Cerebellar nuclear complex (tissue), 1 donor: ENCODE measurements at regions not wholly inside any gene's neighbourhood (a gene's known extent, or its start where the extent isn't known, plus 50 kb on each side); places are given as distances from the start of the nearest gene placed in this dataset.

Source experiments
- DNase-seq, 2 experiments: peaks; one replicate each; lab custom pipeline; 2025; lab: John Stamatoyannopoulos, UW

DNA sequence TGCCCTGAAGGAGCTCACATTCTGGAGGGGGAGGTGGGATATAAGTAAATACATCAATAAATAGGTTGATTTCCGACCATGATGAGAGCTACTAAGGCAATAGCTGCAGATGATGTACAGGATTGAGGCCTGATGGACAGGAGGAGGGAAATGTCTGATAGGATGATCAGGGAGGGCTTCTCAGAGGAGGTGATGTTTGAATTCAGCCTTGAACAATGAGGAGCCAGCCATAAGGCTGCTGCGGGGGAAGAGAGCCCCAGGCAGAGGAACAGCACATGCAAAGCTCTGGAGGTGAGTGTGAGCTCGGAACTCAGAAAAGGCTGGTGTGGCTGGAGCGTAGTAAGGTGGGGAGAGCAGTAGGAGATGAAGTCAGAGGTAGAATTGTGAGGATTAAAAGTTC, 411.7 kb downstream of the PTPRU start:
- no peak for DNase-seq

DNA sequence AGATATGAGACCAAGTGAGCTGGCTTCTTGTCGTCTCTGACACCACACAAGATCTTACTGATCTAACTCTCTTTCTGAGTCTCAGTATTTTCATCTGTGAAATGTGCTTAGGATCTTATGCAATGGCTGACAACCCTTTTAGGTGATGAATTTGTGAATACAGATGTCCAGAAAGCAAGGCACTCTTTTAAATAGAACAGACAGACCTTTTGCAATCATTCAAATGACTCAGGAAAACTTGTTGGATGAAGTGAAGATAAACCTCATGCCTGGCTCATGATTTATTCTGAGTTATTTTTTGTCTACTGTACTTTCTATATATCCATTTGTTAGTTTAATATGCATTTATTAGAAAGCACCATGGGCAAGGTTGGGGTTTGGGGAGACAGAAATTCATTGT, 411.3 kb downstream of the PTPRU start:
- no peak for DNase-seq

DNA sequence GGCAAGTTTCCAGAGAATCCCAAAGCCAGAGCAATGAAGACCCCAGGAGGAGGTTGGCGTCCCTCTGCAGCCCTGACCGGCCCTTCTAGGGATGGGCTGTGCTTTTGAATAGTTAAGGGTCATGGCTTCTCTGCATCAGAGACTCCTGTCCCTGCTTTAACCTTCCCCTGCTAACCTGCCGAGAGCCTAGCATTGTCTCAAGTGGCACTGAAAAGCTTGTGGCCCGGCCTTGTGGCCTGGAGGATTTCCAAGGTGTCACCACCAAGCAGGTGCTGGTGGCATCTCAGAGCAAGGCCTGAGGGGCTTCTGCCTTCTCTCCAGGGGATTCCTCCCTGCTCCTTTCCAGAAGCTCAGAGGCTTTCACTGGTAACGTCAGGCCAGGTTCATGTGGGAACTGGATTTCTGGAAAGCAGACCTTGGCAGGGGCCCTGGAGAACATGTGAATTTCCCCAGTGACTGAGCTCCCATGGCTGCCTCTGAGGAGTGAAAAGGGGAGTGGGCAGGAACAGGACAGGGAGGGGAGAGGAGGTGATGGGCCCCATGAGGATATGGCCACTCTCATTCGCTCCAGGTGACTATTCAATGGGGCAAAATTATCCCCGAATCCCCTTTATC, 409.9 kb downstream of the PTPRU start:
- DNase-seq, result no peak

DNA sequence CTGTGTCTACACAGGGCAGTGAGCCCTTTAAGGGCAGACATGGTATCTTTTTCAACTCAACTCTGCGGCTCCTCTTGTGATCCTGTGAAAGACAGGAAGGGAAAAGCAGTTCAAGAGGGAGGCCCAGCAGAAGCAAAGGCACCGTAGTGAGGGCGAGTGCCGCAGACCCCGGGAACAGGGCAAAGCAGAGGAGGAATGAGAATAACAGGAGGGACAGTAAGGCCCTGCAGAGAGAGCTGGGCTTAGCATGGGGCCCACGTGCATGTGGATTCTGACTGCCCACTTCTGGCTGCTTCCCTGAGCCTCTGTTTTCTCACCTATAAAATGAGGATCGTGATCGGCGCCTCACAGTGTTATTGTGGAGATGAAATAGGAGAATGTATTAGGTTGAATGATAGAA, 409.3 kb downstream of the PTPRU start:
- no peak for DNase-seq

DNA sequence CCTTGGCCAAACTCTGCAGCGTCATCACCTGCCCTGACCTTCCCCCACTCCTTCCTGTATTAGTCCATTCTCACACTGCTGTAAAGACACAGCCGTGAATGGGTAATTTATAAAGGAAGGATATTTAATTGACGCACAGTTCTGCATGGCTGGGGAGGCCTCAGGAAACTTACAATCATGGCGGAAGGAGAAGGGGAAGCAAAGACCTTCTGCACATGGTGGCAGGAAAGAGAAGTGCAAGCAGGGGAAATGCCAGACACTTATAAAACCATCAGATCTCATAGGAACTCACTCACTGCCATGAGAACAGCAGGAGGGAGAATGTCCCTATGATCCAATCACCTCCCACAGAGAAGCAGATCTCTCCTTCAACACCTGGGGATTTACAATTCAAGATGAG, 408.5 kb downstream of the PTPRU start:
- no peak for DNase-seq

DNA sequence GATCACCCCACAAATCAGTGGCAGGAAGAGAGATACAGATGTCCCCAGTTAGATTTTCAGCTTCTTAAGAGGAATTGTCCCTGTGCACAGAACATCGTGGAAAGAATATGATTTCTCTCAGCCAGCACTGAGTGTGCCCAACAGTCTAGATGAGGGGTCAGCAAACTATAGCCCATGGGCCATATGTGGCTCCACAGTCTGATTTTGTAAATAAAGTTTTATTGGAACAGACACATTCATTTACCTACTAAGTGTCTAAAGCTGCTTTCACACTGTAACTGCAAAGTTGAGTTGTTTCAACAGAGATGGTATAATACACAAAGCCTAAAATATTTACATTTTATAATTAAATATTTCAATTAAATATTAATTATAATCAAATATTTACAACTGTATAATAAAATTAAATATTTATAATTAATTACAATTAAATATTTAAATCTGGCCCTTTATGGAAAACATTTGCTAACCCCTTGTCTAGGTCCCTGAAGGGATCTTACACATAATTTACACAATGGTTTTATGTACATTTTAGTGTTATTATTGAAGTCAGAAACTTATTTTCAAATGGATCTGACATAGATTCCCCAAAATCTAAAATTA, 407.6 kb downstream of the PTPRU start:
- DNase-seq, result no peak

DNA sequence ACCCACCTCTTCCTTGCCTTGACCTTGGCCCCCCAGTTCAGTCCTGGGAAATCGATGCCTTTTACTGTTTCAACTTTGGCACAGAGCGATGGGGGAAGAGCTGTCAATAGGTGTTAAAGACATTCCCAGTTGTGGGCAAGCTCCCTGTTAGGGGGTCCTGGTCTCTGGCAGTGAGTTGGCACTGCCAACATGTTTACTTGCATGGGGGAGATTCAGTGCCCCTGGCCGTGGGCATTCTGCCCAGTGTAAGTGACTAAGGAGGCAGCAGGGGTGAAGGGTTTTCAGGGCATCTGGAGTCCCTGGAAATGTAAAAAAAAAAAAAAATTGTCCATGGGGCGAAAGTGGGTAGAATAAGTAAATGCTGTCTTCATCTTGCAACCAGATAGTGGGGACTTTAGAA, 407.0 kb downstream of the PTPRU start:
- no peak for DNase-seq

DNA sequence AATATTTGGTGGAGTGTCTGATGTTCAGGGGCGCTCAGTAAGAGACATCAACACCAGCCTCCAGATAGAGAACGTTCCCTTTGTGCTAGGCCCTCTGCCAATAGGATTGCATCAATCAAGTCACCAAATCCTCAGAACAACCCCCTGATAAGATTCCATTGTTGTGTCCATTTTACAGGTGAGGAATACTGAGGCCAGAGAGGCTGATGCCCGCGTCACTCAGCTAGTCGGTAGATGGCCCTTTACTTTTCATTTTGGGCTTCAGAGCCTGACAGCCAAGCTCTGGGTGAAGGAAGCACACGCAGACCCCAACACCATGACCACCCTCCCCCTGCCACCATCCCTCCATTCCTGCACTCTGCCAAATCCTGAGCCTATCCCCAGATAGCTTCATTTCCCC, 406.2 kb downstream of the PTPRU start:
- DNase-seq, result no peak

DNA sequence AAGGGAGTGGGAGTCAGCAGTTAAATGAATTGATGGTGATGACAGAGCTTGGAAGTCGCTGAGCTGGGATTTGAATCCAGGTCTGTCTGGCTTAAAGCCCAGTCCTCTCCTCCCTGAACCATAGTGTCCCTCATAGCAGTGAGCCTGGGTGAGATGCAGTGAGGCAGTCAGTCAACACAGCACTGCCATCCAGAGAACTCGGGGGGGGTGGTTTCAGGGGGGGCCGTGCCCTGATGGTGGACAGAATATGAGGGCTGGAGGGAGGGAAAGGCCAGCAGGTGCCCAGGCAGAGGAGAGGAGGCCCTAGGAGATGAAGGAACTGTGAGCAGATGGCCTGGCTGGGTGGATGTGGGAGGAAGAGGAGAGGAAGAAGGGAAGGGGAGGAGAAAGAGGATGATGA, 405.6 kb downstream of the PTPRU start:
- no peak for DNase-seq

DNA sequence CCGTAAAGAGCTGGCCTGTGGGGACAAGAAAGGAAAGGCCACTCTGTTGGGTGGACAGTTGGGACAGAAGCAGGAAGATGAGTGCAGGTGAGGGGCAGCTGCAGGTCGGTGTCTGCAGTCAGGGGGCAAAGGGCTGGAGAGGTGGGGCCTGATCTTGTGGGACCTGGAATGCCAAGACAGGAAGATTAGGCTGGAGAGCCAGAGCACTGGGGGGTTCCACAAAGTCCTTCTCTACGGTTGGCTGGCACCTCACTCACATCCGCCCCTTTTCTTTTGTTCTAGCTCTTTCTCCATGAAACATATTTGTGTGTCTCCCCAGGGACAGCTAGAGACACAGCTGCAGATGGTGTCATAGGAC, 404.1 kb downstream of the PTPRU start:
- DNase-seq, result no peak

DNA sequence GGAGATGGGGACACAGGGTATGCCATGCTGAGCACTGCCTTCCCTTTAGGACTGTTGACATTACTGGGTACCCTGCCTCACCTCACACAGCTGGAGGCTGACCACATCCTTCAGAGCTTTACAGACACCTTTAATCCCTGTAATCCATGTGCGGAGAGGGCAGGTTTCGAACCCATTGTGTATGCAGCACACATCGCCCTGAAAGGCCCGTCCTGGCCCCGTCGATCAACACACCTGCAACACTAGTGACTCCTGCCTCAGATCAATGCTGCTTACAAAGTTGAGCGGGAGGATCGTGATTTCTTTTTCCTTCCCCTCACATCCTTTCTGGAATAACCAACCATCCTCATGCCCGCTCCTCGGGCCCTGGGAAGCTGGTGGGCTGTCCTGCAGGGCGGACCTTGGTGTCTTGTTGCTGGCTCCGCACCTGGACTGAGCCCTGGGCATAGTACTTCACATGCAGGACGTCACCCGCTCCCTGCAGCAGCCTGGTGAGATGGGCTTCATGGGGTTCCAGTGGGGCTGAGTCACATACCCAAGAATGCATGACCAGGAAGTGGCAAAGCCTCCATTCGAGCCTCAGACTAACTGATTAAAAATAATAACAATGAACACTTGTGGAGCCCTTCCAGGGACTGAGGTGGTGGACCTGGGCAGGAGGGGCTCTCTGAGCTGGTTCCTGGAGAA, 403.6 kb downstream of the PTPRU start:
- no peak for DNase-seq

DNA sequence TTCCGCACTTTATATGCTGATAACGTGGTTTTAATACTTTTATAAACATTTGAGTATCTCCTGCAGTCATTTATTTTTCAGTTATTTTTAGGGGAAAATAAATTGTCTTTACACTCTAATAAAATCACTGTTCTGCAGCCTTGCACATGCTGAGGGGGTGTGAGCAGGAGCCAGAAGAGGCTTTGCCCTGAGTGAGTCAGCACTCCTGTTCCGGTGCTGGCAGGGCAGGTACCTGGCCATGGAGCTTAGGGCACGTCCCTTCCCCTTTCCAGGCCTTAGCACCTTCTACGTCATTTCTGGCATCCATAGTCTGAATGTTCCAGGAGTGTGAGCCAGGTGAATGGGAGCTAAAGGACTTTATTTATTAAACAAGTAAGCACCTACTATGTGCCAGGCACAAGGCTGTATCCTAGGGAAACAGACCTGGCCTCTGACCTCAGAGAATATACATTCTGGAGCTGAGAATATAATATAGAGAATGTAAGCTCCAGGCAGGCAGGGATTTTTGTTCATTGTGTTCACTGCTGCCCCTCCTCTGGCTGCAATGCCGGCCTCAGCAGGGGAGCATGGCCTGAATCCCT, 402.9 kb downstream of the PTPRU start:
- no peak for DNase-seq

DNA sequence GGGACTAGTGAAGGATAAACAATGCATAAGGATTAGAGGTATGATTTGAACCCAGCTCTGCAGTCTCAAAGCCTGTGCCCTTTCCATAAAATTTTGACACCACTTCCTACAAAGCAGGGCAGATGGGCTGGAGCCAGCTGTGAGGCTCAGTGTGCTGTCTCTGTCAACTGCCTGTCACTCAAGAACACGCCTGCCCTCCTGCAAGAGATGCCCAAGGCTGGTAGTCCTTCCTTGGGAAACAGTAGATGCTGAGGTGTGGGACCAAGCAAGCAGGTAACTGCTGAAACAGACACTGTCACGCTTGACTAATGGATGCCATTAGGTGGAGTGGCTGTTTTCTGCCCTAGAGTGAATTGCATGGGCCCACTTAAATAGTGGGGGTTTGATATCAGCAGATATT, 402.0 kb downstream of the PTPRU start:
- no peak for DNase-seq

DNA sequence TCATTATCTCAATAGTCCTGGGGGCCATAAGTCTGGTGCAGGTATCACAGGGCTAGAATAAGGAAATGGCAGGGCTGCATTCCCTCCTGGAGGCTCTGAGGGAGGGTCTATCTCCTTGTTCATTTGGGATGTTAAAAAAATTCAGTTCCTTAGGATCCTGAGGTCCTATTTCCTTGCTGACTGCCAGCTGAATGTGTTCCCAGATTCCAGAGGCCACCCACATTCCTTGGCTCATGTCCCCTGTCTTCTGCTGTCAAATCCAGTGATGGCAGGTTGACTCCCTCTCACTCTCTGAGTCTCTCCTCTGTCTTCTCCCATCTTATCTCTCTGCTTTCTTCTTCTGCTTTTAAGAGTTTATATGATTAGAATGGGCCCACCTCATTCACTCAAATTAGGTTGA, 400.6 kb downstream of the PTPRU start:
- DNase-seq, result no peak

DNA sequence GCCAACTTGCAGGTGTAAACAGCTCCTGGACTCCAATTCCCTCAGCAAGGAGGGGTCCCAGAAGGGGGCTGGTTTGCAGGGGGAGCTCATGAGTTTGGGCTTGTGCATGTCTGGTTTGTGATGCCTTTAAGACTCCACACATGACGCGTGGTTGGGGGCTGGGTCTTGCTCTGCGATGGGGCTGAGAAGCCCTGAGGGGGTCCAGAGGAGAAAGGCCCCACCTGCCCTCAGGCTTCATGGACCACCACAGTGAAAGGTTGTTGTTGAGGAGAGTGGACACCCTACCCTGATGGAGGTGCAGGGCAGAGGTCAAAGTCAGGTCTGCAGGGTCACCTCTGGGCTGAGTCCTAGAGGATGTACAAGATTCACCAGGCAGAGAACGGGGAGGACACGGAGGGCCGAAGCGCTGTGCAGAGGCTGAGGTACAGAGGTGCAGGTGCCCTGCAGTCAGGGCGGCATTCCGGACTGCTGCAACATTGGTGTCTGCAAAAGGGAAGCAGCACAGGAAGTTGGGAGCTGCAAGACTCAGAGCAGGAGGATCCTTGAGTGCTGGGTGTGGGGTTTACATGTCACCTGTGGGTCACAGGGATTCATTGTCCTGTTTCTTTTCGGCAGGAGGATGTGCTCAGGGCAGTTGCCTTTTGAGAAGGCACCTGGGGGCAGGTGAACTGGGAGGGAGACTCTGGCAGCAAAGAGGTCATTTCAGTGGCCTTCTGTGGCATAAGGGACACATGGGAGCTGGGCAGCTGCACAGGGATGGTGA, 399.4 kb downstream of the PTPRU start:
- DNase-seq, result no peak

DNA sequence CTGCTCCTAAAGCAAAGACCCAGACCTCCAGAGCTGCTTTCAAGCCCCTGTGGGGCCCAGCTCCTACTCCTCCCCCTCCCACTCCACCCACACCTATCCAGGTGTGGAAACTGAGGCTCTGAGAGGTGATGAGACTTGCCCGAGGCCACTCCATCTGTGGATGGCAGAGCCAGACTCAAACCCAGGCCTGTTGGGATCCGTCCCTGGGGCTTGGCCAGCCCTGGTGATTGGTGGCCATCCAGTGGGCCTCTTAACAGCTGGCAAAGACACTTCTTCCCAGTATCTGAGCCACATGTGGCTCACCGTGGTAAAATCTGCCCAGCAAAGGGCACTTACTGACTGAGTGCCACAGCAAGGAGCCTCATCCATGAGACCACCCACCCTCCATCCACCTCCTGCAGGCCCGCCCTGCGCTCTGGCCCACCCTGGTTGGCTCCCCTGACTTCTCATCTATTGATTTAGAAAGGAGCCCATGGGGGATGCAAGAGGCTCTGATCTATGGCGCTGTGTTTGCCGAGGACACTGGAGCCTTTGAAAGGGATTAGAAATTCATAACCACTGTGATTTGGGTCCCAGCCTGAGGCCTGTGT, 398.5 kb downstream of the PTPRU start:
- no peak for DNase-seq

DNA sequence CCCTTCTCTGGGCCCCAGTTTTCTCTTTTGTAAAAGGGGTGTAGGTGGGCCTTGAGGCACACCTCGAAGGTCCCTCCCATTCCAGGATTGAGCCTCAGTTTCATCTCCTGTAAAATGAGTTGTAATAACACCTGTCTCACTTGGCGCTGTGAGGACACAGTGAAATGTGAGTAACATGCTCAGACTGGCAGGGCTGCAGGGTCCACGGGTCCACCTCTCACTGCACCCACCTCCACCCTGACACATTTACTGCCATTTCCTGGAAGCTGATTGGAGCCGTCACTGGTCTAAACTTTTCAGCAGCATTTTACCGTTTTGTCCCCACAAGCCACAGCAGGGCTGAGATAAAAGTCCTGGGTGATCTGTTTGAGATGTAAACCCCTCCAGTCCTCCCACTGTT, 398.0 kb downstream of the PTPRU start:
- DNase-seq, result no peak

DNA sequence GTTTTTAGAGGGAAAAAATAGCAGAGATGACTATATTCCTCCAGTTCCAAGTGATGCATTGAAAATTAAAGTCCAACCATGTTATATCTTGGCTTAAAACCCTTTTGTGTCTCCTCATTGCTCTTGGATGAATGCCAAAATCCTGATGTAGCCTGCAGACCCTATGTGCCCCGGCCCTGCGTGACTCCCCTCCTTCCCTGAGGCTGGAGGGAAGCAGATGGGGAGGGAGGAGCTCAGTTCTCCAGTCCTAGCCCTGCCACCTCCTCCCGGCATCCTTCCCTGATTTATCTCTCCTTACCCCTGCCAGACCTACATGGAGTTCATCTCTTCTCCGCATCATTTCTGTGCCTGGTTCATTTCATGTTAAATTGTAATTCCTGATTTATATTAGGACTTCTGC, 397.4 kb downstream of the PTPRU start:
- DNase-seq, result no peak

DNA sequence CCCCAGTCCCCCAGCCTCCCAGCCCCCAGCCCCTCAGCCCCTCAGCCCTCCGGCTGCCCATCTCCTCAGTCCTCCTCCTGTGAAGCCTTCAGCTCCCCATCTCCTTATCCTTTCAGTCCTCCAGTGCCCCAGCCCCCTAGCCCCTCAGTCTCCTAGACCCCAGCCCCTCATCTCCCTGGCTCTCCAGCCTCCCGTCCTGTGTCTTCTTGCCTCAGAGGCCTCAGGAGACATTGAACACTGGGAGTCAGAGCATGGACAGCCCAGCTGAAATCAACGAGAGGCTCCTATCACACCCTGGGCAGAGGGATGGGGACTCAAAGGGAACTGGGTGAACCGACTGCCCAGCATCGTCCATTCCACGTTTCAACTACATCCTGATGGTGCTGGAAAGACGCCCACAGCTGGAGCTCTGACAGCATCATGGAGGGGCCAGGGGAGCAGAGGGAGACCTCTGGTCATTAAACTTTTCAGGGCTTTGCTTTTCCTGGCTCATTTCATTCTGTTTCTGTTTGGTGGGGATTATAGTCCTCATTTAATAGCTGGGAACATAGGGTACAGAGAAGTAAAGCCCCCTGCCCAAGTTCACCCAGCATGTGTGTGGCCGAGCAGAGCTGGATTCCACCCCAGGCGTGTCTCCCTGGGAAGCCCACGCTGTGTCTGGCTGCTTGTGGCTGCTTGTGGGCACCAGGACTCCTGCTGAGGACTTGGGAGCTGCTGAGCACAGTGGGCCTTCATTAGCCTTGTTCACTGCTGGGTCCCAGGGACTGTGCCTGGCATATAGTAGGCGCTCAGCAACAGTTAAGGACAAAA, 396.7 kb downstream of the PTPRU start:
- no peak for DNase-seq

DNA sequence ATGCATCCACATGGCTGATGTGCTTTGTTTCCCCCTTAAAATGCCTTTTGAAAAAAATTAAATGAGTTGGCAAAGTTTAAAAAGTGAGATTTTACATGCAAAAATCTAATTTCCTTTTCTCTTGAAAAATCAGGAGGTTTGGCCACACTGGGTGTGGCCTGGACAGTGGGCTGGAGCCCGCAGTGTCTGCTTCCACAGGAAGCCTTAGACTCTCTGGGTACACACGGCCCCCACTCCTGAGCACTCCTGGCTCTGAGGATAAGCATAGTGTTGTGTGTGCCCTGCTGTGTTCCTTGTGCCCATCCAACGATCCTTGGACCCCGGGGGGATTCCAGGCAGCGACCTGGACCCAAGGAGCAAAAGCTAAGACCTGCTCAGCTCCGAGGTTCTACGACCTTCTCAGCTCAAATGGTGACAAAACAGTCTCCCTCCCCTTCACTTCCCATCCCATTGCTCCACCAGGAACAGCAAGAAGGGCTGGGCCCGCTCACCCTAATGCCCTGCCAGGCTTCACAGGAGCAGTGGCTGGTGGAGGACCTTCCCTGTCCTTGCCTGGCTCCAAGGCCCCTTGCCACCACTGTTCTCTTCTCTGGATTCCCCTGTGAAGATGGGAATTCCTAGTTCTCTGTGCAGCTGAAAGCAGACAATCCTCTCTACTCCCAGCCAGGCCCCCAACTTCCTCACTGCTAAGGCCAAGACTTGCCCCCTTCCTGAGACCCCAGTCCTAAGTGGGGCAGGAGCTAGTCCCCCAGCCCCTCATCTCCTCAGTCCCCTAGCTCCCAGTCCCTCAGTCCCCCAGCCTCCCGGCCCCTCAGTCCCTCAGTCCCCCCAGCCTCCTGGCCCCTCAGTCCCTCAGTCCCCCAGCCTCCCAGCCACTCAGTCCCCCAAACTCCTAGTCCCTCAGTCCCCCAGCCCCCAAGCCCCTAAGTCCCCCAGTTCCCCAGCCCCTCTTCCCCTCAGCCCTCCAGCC, 395.8 kb downstream of the PTPRU start:
- no peak for DNase-seq
